NCI-H187 treated with DMSO at 0.1 percent for 48 hours (cell line): ENCODE measurements at regions not wholly inside any gene's neighbourhood (a gene's known extent, or its start where the extent isn't known, plus 50 kb on each side); places are given as distances from the start of the nearest gene placed in this dataset.

Experiments used
- DNase-seq: peaks from one replicate; lab custom pipeline; 2025; lab: John Stamatoyannopoulos, UW

GRCh38 chr1:59125676-59126320 lies 171.1 kb upstream of the FGGY start:
- DNase-seq: no peak

DNA sequence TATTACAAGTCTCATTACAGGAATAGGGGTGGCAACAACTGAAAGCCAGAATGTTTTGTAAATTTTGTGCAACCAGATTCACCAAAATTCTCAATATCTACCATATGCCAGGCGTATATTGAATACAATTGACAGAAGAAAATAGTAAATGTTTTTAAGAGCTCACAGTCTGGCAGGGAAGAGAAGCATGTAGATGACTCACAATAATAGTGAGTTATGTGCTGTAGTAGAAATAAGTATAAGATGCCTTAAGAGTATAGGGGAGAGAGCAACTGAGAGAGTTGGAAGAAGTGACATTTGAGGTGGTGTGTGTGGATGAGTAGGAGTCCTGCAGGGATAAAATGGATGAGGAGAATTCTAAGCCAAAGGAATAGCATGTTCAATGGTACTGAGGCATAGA lies 170.5 kb upstream of the FGGY start:
- DNase-seq: no peak

DNA sequence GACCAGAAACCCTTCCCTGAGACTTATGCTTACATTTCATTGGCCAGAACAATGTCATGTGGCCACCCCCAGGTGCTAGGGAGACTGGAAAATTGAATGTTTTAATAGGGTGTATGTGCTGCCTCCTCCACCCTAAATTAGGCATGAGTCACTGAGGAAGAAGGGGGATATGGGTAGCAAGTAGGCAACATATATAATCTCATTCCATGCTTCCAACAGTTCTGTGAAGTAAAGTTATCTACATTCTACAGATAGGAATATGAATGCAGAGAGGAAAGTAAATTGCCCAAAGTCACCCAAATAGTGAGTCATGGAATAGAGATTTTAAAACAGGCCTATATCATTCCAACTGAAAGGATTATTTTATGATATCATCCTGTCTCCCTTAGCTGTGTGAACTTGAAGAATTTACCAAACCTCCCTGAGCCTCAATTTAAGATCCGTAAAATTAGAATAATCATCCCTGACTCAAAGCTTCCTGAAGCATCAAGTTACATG lies 168.6 kb upstream of the FGGY start:
- no peak for DNase-seq

- DNase-seq: no peak
Observed at GRCh38 chr1:59128784-59129227, 168.1 kb upstream of the FGGY start.

DNA sequence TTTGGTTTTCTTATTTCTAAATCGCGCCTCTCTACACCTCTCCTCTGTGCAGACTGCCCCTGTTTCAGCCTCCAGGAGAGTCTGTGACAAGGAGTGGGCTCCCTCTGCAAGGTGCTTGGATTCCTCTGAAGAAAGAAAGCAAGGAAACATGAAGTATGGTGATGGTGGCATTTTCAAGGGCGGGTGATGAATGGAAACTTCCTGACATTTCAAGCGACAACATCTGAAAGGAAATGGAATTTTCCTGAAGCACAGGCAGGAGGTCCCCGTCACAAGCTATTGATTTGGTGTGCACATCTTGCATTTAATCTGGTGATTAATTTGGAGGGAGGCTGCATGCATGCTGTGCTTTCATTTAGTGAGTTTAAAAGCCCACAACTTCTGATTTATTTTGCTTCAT lies 164.6 kb upstream of the FGGY start:
- DNase-seq: no peak

DNA sequence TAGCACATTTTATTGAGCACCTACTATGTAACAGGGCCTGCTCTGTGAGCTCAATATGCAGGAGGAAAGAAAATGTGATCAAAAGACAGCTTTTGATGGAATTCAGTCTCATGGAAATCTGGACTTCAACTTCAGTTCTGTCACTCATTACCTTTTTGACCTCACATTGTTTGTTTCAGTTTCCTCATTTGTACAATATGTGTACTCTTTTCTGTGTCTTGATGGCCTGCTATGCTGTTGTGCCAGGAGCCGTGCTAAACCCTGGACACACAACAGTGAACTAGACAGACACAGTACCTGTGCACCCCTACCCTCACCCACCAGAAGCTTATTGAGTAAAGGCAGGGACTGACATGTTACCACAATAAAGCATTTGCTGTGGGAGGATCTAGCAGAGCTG lies 162.9 kb upstream of the FGGY start:
- DNase-seq: no peak

- no peak for DNase-seq
Observed at GRCh38 chr1:59135761-59136255, 161.1 kb upstream of the FGGY start.

DNA sequence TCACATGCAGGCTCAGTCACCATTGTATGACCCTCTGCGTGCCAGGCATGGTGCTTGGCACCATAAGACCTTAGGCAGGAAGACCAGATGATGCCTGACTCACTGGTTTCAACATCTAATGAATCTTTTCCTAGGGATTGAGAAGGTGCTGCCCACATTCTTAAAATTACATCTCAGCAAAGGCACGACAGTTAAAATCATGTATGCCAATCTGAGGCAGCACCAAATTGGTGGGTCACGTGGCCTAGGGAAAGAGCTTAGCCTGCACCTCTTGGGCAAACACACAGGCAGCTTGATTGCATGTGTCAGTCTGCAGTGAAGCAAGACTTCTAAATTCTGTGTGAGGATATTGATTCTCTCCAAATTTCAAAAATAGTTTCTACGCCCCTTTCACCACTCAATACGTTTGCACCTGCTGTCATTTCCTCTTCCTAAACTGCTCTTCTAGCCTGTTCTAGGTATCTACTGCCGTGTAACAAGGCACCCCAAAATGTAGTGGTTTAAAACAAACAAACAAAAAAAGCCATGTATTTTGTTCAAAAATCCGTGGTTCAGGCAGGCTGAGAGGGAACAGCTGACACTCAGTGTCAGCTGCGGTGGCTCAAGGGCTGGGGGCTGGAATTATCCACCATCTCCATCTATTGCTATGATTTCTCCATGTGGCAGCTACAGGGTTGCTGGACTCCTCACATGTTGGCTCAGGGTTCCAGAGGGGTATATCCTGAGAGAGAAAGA lies 160.2 kb upstream of the FGGY start:
- no peak for DNase-seq

DNA sequence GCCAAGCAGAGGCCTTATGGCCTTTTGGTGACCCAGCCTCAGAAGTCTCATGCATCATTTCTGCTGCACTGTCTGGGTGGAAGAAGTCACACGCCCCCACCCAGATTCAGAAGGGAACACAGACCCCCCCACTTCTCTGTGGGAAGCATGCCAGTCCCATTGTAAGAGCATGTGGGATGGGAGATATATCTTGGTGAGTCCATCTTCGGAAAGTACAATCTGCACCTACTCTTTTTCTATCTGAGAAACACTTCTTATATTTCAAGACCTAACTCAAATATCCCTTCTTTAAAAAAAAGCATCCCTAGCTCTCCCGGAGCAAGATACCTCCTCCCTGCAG lies 159.6 kb upstream of the FGGY start:
- no peak for DNase-seq

GRCh38 chr1:59137968-59138367 lies 158.9 kb upstream of the FGGY start:
- DNase-seq: no peak

- DNase-seq: no peak
Observed at GRCh38 chr1:59138402-59138801, 158.5 kb upstream of the FGGY start.

DNA sequence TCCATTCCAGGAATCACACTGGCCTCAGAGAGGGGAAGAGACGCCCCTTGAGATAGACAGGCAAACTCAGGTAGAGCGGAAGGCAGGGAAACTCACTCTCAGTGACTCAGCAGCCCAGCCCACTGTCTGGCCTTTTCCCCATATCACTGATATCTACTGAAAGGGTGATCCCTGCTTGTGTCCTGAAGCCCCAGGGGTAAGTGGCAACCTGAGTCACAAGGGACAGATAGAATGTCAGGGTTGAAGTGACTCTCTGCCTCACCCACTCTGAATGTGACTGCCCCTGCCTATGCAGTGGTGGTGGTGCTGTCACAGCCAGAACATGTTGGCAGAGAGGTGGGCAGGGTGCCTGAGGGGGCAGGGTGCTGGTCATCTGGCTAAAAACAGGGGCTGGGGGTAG lies 157.5 kb upstream of the FGGY start:
- DNase-seq: no peak

DNA sequence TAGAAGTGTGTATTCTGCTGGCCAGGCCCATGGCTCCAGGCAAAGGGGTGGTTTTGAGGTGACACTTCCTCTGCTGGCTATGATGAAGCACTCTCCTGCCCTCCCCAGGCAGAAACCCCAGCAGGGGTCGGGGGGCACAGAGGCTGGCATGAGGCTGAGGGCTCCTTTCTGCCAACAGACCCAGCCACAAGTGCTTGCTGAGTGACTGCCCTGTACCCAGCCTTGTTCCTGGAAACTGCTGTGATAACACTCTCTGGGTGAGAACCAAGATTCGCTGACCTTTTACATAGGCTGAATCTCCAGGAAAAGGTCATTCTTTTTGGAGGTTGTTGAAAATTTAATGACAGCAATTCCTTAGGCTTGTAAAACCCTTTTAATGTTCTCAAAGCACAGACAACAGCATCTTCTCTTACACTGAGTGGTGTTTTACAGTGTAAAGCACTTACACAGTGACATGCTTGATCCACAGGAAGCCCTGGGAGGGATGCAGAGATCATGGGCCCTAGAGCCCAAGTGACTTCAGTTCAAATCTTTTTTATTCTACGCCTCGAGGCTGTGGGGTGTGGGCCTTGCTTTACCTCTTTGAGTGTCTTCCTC lies 155.5 kb upstream of the FGGY start:
- no peak for DNase-seq

- DNase-seq: no peak
Observed at GRCh38 chr1:59142311-59143132, 154.4 kb upstream of the FGGY start.

- DNase-seq: no peak
Observed at GRCh38 chr1:59143133-59143487, 153.8 kb upstream of the FGGY start.

DNA sequence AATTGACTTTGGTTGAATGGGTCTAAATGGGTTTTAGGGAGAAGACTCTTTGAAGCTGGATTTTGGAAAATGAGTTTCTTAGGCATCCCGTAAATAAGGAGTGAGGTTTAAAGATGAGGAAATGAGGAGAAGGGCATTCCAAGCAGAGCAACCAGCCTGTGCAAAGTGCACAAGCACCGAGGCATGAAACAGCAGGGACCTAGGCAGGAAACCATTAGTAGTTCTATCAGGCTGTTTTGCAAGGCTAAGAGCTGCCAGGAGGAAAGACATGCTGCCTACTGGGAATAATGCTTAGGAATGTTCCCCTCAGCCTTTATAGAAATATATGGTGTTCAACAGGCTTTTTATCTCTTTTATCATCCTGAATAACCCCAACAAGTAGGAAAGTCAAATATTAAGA lies 153.1 kb upstream of the FGGY start:
- DNase-seq: no peak

- DNase-seq: no peak
Observed at GRCh38 chr1:59144959-59145358, 151.9 kb upstream of the FGGY start.

DNA sequence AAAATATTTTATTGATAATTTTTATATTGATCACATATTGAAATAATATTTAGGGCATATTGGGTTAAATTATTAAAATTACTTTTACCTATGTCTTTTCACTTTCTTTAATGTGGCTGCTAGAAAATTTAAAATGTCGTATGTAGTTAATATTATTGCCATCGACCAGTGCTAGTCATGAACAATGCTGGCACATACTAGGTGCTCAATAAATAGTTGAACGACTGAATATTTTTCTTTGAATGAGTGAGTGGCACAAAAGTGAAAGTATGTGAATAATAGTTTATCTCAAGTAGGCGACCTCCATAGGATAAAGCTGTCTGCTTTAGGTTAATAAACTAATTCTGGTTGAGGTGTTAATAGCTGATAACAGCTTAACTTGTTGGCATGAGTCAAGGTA lies 150.8 kb upstream of the FGGY start:
- no peak for DNase-seq

GRCh38 chr1:59146651-59147358 lies 150.1 kb upstream of the FGGY start:
- no peak for DNase-seq

DNA sequence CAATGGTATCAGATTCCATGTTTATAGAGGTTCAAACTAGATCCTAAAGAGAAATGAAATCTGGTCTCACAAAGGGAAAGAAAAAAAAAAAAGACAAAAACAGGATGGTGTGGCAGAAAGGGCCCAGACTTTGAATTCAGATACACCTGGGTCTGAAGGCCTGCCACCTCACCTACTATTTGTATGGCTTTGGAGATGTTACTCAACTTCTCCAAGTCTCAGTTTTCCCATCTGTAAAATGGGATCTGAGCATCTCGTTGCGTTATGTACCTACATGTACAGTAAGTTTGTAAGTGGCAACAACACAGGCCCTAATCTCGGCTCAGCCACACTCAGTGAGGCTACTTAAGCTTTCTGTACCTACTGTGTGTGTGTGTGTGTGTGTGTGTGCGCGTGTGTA lies 147.5 kb upstream of the FGGY start:
- DNase-seq: no peak

DNA sequence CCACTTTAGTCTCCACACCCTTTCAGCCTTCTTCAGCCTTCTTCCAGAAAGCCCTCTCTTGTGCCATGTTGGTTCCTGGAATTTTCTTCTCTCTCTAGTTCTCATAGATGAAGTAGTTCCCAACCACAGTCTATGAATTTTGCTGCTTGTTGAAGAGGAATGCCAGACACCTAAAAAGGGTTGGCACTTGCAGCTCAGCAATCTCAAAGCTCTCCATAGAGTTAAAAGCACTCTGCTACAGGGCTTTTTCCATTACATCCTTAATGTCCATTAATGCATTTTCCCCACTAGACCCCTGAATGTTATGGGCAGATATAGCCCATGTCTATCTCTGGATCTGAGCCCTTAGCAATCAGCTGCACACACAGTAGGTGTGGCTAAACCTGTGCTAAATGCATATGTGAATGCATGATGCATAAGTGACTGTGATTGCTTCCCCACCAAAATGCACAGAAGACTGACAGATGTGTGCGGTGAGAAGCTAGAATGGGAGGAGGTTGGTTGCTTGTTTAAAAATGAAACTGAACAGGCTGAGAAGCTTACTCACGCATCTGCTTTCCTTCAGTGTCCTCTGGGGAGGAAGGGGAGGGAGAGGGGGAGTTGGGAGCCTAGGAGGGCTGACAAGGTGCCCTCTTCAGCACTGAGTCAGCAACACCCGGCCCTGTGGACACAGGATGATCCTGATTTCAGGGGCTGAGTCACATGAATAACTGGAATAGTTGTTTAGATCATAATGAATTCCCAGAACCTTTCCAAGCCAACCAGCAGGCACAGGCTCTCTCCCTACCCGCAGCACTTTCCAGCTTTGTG lies 146.1 kb upstream of the FGGY start:
- DNase-seq: no peak
